HG02642 (cell line): ENCODE measurements at regions not wholly inside any gene's neighbourhood (a gene's known extent, or its start where the extent isn't known, plus 50 kb on each side); places are given as distances from the start of the nearest gene placed in this dataset.

ENCODE experiments used
- ATAC-seq: cut with Tn5 transposase; IDR thresholded peaks from one replicate; pipeline ENCODE4 v1.9.1; 2021; ENCODE audit warnings: mild to moderate bottlenecking; ENCODE audit not compliant: unreplicated experiment, poor library complexity

GRCh38 chr20:24378661-24379483, 90.6 kb upstream of the SYNDIG1 start:
- no peak for ATAC-seq

GRCh38 chr20:24376311-24377099, 92.9 kb upstream of the SYNDIG1 start:
- ATAC-seq: no peak

GRCh38 chr20:24373372-24373771, 96.1 kb upstream of the SYNDIG1 start:
- no peak for ATAC-seq

GRCh38 chr20:24370911-24371695, 98.3 kb upstream of the SYNDIG1 start:
- ATAC-seq: no peak

- ATAC-seq: no peak
Measured at GRCh38 chr20:24370249-24370648, 99.2 kb upstream of the SYNDIG1 start.

GRCh38 chr20:24368253-24368652, 101.2 kb upstream of the SYNDIG1 start:
- no peak for ATAC-seq

- no peak for ATAC-seq
Measured at GRCh38 chr20:24366336-24367004, 103.0 kb upstream of the SYNDIG1 start.

- ATAC-seq: no peak
Measured at GRCh38 chr20:24365670-24366069, 103.8 kb upstream of the SYNDIG1 start.

GRCh38 chr20:24364482-24364881, 104.9 kb upstream of the SYNDIG1 start:
- ATAC-seq: no peak

- no peak for ATAC-seq
Measured at GRCh38 chr20:24363031-24363430, 106.4 kb upstream of the SYNDIG1 start.

GRCh38 chr20:24362080-24362479, 107.3 kb upstream of the SYNDIG1 start:
- ATAC-seq: no peak

GRCh38 chr20:24361541-24361940, 107.9 kb upstream of the SYNDIG1 start:
- no peak for ATAC-seq

- no peak for ATAC-seq
Measured at GRCh38 chr20:24360531-24360930, 108.9 kb upstream of the SYNDIG1 start.

GRCh38 chr20:24359321-24360027, 110.0 kb upstream of the SYNDIG1 start:
- ATAC-seq: no peak

GRCh38 chr20:24357931-24358330, 111.5 kb upstream of the SYNDIG1 start:
- no peak for ATAC-seq

- no peak for ATAC-seq
Measured at GRCh38 chr20:24357177-24357576, 112.3 kb upstream of the SYNDIG1 start.

- no peak for ATAC-seq
Measured at GRCh38 chr20:24353135-24353690, 116.2 kb upstream of the SYNDIG1 start.

GRCh38 chr20:24350923-24351368, 118.5 kb upstream of the SYNDIG1 start:
- no peak for ATAC-seq

GRCh38 chr20:24341781-24342180, 127.6 kb upstream of the SYNDIG1 start:
- no peak for ATAC-seq
